ENCODE measurements at regions not wholly inside any gene's neighbourhood (a gene's known extent, or its start where the extent isn't known, plus 50 kb on each side); places are given as distances from the start of the nearest gene placed in this dataset.
"Not testable (repeated sequence)": the region's sequence is repeated elsewhere in the genome, so short reads cannot be mapped to it uniquely, and the experiment has no call there.

GRCh38 chr14:28982228-28982627 lies 215.6 kb downstream of the FOXG1 start:
- Mint-ChIP-seq H3K27ac (no peak overlapping the region), H3K4me1 (no peaks in the 10 kb centered on the region), H3K36me3 (no peaks in the 10 kb centered on the region), H3K27me3 (no peaks in the 10 kb centered on the region), H3K4me3 (no peak overlapping the region), H3K9me3 (peaks cover 4 to 48% (median 24%) of the 10 kb centered on the region in 8 donors)
- no peak overlapping the region for H3K27ac ChIP-seq (ENCODE audit: low read depth, low read length)
- ChIA-PET CTCF (ENCODE audit: partially characterized antibody) (no interaction called here), POLR2A (ENCODE audit: partially characterized antibody) (no interaction called here)
- no peaks in the 10 kb centered on the region for H3K9me3 ChIP-seq (ENCODE audit: control insufficient read depth in 1 of 2, low read length in 2 of 2)
- no peak overlapping the region for H3K4me3 ChIP-seq (ENCODE audit: low read length in 2 of 2)
- no peaks in the 10 kb centered on the region for H3K27me3 ChIP-seq (ENCODE audit: insufficient read depth, low read length)
- DNase-seq: no peak
- intact Hi-C loops (cut with micrococcal nuclease): no loop called here
- H3K36me3 ChIP-seq (ENCODE audit: insufficient read depth, low read length): no peaks in the 10 kb centered on the region
- H3K4me1 ChIP-seq (ENCODE audit: insufficient read depth, low read length): no peaks in the 10 kb centered on the region

GRCh38 chr14:28983279-28983678 lies 216.7 kb downstream of the FOXG1 start:
- H3K4me1 ChIP-seq (ENCODE audit: insufficient read depth, low read length): no peaks in the 10 kb centered on the region
- H3K36me3 ChIP-seq (ENCODE audit: insufficient read depth, low read length): no peaks in the 10 kb centered on the region
- no peak for DNase-seq
- H3K27ac ChIP-seq (ENCODE audit: low read depth, low read length): no peak overlapping the region
- H3K27me3 Mint-ChIP-seq: no peaks in the 10 kb centered on the region
- H3K27ac Mint-ChIP-seq: no peak overlapping the region
- POLR2A ChIA-PET (ENCODE audit: partially characterized antibody): no interaction called here
- CTCF ChIA-PET (ENCODE audit: partially characterized antibody): no interaction called here
- no peaks in the 10 kb centered on the region for H3K4me1 Mint-ChIP-seq
- H3K9me3 Mint-ChIP-seq: peaks cover 6 to 49% (median 24%) of the 10 kb centered on the region in 8 donors
- no peak overlapping the region for H3K4me3 Mint-ChIP-seq
- no peak overlapping the region for H3K4me3 ChIP-seq (ENCODE audit: low read length in 2 of 2)
- intact Hi-C loops (cut with micrococcal nuclease): no loop called here
- H3K27me3 ChIP-seq (ENCODE audit: insufficient read depth, low read length): no peaks in the 10 kb centered on the region
- H3K36me3 Mint-ChIP-seq: no peaks in the 10 kb centered on the region
- no peaks in the 10 kb centered on the region for H3K9me3 ChIP-seq (ENCODE audit: control insufficient read depth in 1 of 2, low read length in 2 of 2)

GRCh38 chr14:28987516-28987915 lies 220.9 kb downstream of the FOXG1 start:
- Mint-ChIP-seq H3K4me3 (no peak overlapping the region), H3K27ac (no peak overlapping the region), H3K27me3 (no peaks in the 10 kb centered on the region), H3K4me1 (no peaks in the 10 kb centered on the region), H3K36me3 (no peaks in the 10 kb centered on the region), H3K9me3 (peaks cover 2 to 24% (median 10%) of the 10 kb centered on the region in 8 donors)
- H3K9me3 ChIP-seq (ENCODE audit: control insufficient read depth in 1 of 2, low read length in 2 of 2): no peaks in the 10 kb centered on the region
- H3K27ac ChIP-seq (ENCODE audit: low read depth, low read length): no peak overlapping the region
- H3K27me3 ChIP-seq (ENCODE audit: insufficient read depth, low read length): no peaks in the 10 kb centered on the region
- H3K36me3 ChIP-seq (ENCODE audit: insufficient read depth, low read length): no peaks in the 10 kb centered on the region
- intact Hi-C loops (cut with micrococcal nuclease): no loop called here
- DNase-seq: no peak
- no peak overlapping the region for H3K4me3 ChIP-seq (ENCODE audit: low read length in 2 of 2)
- H3K4me1 ChIP-seq (ENCODE audit: insufficient read depth, low read length): no peaks in the 10 kb centered on the region
- ChIA-PET POLR2A (ENCODE audit: partially characterized antibody) (no interaction called here), CTCF (ENCODE audit: partially characterized antibody) (no interaction called here)

DNA sequence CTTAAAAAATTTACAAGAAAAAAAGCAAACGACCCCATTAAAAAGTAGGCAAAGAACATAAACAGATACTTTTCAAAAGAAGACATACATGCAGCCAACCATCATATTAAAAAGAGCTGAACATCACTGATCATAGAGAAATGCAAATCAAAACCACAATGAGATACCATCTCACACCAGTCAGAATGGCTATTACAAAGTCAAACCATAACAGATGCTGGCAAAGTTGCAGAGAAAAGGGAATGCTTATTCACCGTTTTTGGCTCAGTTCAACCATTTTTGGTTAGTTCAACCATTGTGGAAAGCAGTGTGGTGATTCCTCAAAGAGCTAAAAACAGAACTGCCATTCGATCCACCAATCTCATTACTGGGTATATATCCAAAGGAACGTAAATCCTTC lies 230.6 kb downstream of the FOXG1 start:
- CTCF ChIA-PET (ENCODE audit: partially characterized antibody); H3K27me3 ChIP-seq (ENCODE audit: insufficient read depth, low read length); H3K9me3 ChIP-seq (ENCODE audit: control insufficient read depth in 1 of 2, low read length in 2 of 2); POLR2A ChIA-PET (ENCODE audit: partially characterized antibody); intact Hi-C loops (cut with micrococcal nuclease); H3K27me3 Mint-ChIP-seq; H3K4me3 Mint-ChIP-seq; H3K4me1 ChIP-seq (ENCODE audit: insufficient read depth, low read length); H3K36me3 ChIP-seq (ENCODE audit: insufficient read depth, low read length); H3K4me3 ChIP-seq (ENCODE audit: low read length in 2 of 2); DNase-seq; H3K36me3 Mint-ChIP-seq; H3K27ac Mint-ChIP-seq; H3K27ac ChIP-seq (ENCODE audit: low read depth, low read length); H3K4me1 Mint-ChIP-seq: not testable (repeated sequence)
- peaks cover 0 to 25% (median 13%) of the 10 kb centered on the region in 8 donors for H3K9me3 Mint-ChIP-seq

DNA sequence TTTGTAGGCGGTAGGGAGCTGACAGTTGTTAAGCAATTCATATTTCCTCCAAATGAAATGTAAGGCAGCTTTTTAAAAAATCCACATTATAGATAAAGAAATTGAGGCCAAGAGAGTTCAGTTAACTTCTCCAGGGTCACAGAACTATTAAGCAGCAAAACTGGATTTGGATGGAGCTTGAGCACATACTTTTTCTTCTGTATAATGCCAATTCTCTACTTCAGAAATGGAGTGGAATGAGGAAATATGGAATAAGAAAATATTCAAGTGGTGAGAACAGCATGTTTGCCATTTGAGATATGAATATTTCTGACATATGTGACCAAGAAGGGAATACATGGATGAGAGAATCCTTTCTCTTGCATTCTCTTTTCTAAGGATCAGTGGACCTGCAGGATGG lies 233.1 kb downstream of the FOXG1 start:
- H3K9me3 ChIP-seq (ENCODE audit: control insufficient read depth in 1 of 2, low read length in 2 of 2): no peaks in the 10 kb centered on the region

DNA sequence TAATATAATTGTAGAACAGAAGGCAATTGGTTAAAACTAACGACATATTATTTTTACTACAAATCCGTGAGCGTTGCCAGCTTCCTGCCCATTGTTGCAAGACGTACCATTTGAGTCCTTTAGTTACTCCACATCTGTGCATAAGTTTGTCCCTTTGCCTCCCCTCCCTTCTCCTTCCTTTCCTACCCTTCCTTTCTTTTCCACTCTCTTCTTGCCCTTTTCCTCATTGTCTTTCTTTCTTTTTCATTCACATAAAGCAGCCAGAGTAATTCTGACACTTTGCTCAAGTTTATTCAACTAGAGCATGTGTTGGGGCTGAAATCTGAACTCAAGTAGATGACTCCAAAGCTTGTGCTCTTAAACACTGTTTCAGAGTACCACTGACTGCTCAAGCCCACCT lies 239.1 kb downstream of the FOXG1 start:
- Histone ChIP-seq H3K4me1 (ENCODE audit: insufficient read depth, low read length) (no peaks in the 10 kb centered on the region), H3K4me3 (ENCODE audit: low read length in 2 of 2) (no peak overlapping the region), H3K27ac (ENCODE audit: low read depth, low read length) (no peak overlapping the region), H3K9me3 (ENCODE audit: control insufficient read depth in 1 of 2, low read length in 2 of 2) (no peaks in the 10 kb centered on the region), H3K27me3 (ENCODE audit: insufficient read depth, low read length) (no peaks in the 10 kb centered on the region), H3K36me3 (ENCODE audit: insufficient read depth, low read length) (no peaks in the 10 kb centered on the region)
- intact Hi-C loops (cut with micrococcal nuclease): no loop called here
- H3K27me3 Mint-ChIP-seq: no peaks in the 10 kb centered on the region
- no peaks in the 10 kb centered on the region for H3K4me1 Mint-ChIP-seq
- H3K27ac Mint-ChIP-seq: no peak overlapping the region
- no peak overlapping the region for H3K4me3 Mint-ChIP-seq
- H3K9me3 Mint-ChIP-seq: peaks cover 2 to 24% (median 10%) of the 10 kb centered on the region in 8 donors
- CTCF ChIA-PET (ENCODE audit: partially characterized antibody): no interaction called here
- no peak for DNase-seq
- no peaks in the 10 kb centered on the region for H3K36me3 Mint-ChIP-seq
- POLR2A ChIA-PET (ENCODE audit: partially characterized antibody): no interaction called here

More for the DNA sequence above, 233.1 kb downstream of the FOXG1 start:
- Mint-ChIP-seq H3K27ac (no peak overlapping the region), H3K27me3 (no peaks in the 10 kb centered on the region), H3K4me1 (no peaks in the 10 kb centered on the region), H3K36me3 (no peaks in the 10 kb centered on the region), H3K9me3 (peaks cover 0 to 27% (median 15%) of the 10 kb centered on the region in 8 donors), H3K4me3 (no peak overlapping the region)
- ChIA-PET CTCF (ENCODE audit: partially characterized antibody) (no interaction called here), POLR2A (ENCODE audit: partially characterized antibody) (no interaction called here)
- Histone ChIP-seq H3K27ac (ENCODE audit: low read depth, low read length) (no peak overlapping the region), H3K4me3 (ENCODE audit: low read length in 2 of 2) (no peak overlapping the region), H3K36me3 (ENCODE audit: insufficient read depth, low read length) (no peaks in the 10 kb centered on the region), H3K4me1 (ENCODE audit: insufficient read depth, low read length) (no peaks in the 10 kb centered on the region), H3K27me3 (ENCODE audit: insufficient read depth, low read length) (no peaks in the 10 kb centered on the region)
- intact Hi-C loops (cut with micrococcal nuclease): no loop called here
- DNase-seq: no peak

DNA sequence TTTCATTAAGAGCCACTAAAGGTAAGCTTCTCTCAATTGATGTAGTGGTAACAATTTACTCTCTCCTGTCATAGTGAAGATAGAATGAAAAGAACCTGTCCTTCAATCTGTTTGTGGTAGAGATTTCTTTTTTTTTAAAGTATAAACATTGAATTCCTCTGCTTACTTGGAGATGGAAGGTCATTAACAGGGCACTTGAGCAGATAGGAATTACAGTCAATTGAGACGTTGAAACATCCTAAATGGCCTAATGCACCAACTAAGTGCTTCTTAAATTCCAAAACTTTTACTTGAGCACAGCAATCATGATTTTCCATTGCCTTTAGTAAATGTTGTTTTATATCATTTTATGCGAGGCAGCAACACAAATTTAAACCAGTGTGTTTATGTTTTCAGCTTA lies 241.4 kb downstream of the FOXG1 start:
- ChIA-PET POLR2A (ENCODE audit: partially characterized antibody) (no interaction called here), CTCF (ENCODE audit: partially characterized antibody) (no interaction called here)
- Mint-ChIP-seq H3K27ac (no peak overlapping the region), H3K9me3 (peaks cover 2 to 22% (median 11%) of the 10 kb centered on the region in 8 donors), H3K4me1 (no peaks in the 10 kb centered on the region), H3K36me3 (no peaks in the 10 kb centered on the region), H3K27me3 (no peaks in the 10 kb centered on the region), H3K4me3 (no peak overlapping the region)
- H3K36me3 ChIP-seq (ENCODE audit: insufficient read depth, low read length): no peaks in the 10 kb centered on the region
- intact Hi-C loops (cut with micrococcal nuclease): no loop called here
- no peaks in the 10 kb centered on the region for H3K9me3 ChIP-seq (ENCODE audit: control insufficient read depth in 1 of 2, low read length in 2 of 2)
- H3K27ac ChIP-seq (ENCODE audit: low read depth, low read length): no peak overlapping the region
- H3K4me1 ChIP-seq (ENCODE audit: insufficient read depth, low read length): no peaks in the 10 kb centered on the region
- H3K4me3 ChIP-seq (ENCODE audit: low read length in 2 of 2): no peak overlapping the region
- no peaks in the 10 kb centered on the region for H3K27me3 ChIP-seq (ENCODE audit: insufficient read depth, low read length)
- no peak for DNase-seq

All from CD4-positive, alpha-beta memory T cell (primary cell).